Fibroblast of peridontal ligament (primary cell): ENCODE measurements at regions not wholly inside any gene's neighbourhood (a gene's known extent, or its start where the extent isn't known, plus 50 kb on each side); places are given as distances from the start of the nearest gene placed in this dataset.
A peak's percentile ranks its signal among the peaks of the same experiment; 100 is the strongest.

Experiments used
- DNase-seq: peaks from one replicate; pipeline ENCODE4 v3.0.0-alpha.2; 2010; ENCODE audit errors: extremely low read depth

DNA sequence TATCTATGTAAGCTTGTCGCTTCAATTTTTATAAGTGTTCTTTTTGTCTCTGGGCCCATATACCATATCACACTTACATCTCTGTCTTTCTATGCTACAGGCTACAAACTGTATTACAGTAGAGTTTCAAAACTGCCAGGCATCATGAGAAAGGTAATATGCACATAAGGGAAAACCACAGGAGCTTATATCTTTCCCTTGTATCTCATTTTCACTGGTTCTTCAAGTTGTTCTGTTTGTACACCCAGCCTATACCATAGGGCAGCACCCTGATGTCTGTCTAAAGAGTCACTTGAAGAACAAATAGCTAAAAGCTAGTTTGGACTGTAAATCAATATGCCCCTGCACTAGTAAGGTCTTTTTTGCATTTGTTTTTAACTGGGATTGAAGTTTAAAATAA, 366.7 kb downstream of the FIGN start:
- no peak for DNase-seq

DNA sequence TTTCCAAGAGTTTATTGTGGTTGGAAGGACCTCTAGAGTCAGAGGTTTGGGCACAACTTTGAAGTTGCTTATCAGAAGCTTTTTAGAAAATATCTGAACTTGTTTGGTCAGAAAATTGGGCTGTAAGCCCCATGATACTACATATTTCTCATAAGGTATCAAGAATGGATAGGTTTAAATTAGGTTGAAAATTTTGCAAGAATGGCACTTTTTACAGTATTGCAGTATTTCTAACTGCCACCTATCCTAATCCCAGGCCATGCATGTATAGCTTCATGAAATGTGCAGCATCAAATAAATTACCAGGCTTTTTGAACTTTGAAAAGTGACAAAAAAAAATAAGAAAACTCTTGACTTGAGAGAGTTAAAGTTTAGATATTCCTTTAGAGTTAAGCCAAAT, 367.2 kb downstream of the FIGN start:
- no peak for DNase-seq

DNA sequence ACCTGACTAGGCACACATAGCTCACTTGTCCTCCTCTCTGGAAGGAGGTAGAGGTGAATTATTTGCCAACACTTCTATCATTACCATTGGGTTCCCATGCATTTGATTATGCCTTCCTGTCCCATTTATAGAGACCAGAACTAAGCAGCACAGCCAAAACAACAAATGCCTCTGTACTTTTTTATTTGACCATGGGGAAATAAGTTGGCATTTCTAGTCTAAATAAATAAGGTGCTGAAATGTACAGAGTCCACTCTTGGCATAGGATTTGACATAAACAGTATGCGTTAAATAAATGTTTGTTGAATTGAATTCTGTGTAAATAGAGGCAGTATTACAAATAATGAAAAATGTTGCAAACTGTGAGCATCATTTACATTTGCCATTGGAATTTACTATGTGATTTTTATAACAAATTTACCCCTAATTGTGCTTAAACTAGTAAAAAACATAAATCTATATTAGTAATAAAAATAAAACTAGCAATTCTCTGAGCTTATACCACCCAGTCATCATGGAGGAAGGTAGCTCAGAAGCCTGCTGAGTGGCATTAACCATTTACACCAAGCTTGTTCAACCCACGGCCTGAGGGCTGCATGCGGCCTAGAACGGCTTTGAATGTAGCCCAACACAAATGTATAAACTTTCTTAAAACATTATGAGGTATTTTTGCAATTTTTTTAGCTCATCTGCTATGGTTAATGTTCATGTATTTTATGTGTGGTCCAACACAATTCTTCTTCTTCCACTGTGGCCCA, 367.8 kb downstream of the FIGN start:
- DNase-seq = no peak

DNA sequence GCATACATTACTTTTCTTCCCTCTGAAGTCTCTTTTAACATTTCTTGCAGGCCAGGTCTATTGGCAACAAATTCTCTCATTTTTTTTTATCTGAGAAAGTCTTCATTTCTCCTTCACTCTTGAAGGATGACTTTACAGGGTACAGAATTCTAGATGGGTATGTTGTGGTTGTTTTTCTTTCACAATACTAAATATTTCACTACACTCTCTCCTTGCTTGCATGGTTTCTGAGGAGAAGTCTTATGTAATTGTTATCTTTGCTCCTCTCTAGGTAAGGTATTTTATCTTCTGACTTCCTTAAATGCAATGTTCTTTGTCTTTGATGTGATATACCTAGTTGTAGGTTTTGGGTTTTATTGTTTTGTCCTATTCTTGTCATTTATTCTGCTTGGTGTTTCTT, 371.1 kb downstream of the FIGN start:
- DNase-seq = no peak

DNA sequence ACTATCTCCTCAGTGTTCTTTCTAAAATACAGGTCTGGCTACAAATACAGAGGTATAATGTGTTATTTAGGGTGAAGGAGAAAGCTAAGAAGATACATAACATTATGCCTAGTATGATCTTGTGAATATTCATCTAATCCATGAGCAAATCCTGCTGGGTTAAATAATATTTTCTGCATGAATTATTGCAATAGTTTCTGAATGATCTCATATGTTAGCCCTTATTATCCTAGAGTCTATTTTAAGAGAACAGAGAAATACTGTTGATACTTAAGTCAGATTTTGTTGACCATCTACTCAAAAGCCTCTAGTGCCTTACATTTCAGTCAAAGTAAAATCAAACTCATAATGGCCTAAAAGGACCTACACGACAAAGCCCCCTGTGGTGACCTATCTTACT, 382.3 kb downstream of the FIGN start:
- DNase-seq = peak; percentile 18

GRCh38 chr2:163351966-163352365, 383.8 kb downstream of the FIGN start:
- DNase-seq = no peak

GRCh38 chr2:163351143-163351542, 384.7 kb downstream of the FIGN start:
- DNase-seq = no peak

- peak; percentile 23 for DNase-seq
These were observed 386.9 kb downstream of the FIGN start for GRCh38 chr2:163348857-163349380.

DNA sequence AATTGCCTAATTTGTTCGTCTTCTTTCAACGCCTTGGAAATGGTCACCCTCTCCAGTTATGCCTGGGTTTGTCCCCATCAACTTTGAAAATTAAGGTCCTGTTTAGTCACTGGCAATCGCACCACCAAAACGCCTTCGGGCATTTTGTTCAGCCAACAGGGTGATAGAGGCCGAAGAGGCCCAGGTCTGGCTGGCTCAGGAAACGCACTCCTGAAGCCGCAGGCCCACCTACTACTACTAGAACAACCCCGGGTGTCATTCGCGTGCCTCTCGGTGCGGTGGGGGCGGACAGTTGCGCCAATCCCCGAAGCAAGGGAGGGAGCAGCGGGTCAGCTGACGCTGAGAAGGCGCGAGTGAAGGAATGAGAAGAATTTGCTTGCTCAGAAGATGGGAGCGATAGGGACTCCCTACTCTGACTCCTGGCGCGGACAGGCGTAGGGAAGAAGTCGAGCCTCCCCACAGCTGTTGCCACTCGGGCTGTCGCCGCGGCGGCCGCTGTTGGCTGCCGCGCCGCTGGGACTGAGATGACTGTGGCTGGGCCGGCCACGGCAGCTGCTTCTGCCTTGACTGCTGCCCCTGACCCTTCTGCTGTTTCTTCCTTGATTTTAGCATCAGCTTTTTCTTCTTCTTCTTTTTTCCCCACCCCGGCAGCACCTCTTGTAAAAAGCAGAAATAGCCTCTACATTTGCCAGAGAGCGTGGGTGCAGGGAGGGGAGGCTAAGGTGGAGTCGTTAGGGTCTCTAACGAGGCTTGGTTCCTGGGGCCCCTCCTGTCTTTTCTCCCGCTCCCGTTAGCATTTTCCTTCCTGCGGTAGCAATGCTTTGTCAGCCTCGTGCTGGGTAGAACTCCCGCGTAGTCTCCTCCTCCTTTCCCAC, 387.6 kb downstream of the FIGN start:
- peak; percentile 35 for DNase-seq

- DNase-seq = peak; percentile 80
These were observed 389.8 kb downstream of the FIGN start for GRCh38 chr2:163345795-163346573.

DNA sequence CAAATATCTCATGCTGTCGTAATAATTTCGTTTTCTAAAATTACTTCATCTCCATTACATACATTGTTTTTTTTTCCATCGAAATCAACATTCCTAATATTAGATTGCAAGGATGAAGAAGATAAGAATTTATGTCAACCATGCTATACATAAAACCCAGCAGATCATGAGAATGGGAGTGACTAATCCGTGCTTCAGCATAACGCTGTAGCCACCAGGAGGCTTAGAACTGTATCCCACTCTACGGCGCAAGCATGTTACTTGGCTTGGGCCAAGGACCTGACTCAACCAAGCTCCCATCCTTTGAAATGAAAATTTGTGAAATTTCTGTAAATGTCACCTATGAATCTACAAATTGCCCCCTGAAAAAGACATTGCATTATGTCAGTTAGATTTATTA, 392.5 kb downstream of the FIGN start:
- DNase-seq = no peak

- no peak for DNase-seq
These were observed 394.4 kb downstream of the FIGN start for GRCh38 chr2:163341426-163341825.

DNA sequence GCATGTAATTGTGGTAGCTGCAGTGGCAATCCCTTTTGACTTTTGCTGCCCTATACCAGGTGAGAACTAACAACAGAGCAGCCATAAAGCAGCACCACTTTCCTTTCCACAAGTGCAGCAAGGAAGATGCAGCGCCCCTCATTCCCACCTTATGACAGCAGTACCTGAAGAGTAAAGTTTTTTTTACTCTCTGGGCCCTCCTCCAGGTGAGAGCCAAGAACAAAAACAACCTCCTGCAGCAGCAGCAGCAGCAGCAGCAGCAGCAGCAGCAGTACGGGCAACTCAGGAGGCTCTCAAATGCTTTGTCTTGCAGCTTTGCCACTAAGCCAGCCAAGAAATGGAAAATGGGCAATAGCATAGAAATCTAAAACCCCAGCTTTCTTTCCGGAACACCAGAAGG, 397.5 kb downstream of the FIGN start:
- DNase-seq = no peak

- DNase-seq = no peak
These were observed 411.1 kb downstream of the FIGN start for GRCh38 chr2:163324677-163325076.

GRCh38 chr2:163319006-163319405, 416.8 kb downstream of the FIGN start:
- peak; percentile 69 for DNase-seq

DNA sequence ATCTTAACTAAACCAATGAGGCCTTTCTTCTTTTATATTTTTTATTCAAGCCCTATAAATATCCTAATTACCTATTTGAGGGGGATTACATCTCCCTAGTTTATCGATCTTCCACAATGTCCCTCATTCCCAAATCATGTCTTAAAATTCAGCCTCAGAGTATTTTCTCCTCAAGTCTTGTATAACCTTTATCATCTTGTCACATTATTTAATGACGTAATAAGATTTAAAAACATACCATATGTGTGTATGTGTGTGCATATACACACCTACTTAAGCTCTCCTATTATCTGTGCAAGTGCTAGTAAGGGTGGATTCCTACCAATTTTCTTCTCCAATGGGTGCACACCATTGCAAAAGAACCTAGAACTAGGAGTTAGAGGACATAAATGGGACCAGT, 421.1 kb downstream of the FIGN start:
- no peak for DNase-seq

DNA sequence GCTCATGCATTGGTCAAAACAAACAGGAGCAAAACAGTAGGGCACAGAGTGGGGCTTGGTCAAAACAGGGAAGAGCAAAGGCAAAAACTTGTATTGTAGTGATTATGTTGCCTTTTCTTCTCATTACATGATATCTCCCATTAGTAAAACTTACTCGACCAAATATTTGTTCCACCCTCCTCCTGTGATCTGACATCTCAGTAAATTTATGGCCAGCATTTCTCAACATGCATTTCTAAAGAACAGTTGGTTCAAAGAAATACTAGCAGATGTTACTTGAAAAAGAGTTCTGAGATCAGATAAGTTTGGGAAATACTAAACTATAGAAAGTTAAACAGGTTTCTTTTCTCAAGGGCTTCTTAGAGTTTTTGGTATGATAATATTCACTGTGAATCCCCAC, 423.1 kb downstream of the FIGN start:
- DNase-seq = no peak

DNA sequence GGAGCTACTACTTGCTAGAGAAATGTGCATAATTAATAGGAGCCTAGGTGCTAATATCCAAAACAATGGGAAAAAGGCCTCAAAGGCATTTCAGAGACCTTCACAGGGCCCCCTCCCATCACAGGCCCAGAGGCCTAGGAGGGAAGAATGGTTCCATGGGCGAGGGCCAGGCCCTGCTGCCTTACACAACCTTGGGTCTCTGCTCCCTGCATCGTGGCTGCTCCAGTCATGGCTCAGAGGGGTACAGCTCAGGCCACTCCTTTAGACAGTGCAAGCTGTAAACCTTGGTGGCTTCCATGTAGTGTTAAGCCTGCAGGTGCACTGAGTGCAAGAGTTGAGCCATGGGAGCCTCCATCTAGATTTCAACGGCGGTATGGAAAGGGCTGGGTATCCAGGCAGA, 429.2 kb downstream of the FIGN start:
- no peak for DNase-seq

GRCh38 chr2:163302141-163302540, 433.7 kb downstream of the FIGN start:
- no peak for DNase-seq

GRCh38 chr2:163291790-163292189, 444.0 kb downstream of the FIGN start:
- DNase-seq = no peak

DNA sequence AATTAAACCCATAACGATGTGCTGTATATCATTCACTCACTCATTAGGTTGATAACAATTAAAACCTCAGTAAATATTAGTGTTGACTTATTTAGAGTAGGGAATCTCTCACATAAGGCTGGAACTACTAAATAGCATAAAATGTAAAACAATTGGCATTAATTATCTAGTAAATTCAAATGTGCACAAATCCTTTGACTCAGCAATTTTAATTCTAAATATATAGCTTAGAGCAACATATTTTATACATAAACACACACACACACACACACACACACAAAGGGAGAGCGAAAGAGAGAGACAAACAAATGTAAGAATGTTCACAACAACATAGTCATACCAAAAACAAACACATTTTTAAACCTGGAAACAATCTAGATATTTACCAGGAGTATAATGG, 443.1 kb upstream of the KCNH7 start:
- no peak for DNase-seq

DNA sequence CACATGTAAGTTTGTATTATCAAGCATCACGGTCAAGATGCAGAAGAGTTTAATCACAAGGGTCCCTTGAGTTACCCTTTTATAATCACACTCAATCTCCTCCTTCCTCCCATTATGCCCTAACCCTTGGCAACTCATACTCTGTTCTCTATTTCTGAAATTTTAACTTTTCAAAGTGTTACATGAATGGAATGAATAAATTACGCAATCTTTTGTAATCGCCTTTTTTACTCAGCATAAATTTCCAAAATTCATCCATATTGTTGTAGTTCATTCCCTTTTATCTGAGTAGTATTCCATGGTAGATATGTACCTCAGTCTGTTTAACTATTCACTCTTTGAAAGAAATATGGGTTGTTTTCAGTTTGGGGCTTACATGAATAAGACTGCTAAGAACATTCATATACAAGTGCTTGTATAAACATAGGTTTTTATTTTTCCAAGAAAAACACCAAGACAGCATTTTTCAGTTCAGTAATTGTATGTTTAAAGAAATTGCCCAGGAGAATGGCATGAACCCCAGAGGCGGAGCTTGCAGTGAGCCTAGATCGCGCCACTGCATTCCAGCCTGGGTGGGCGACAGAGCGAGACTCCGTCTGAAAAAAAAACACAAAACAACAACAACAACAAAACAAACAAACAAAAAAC, 430.9 kb upstream of the KCNH7 start:
- DNase-seq = peak; percentile 54
